Activated CD4-positive, alpha-beta T cell treated with anti-CD3 and anti-CD28 coated beads for 36 hours (primary cell): ENCODE measurements at regions not wholly inside any gene's neighbourhood (a gene's known extent, or its start where the extent isn't known, plus 50 kb on each side); places are given as distances from the start of the nearest gene placed in this dataset.
"Not testable (repeated sequence)": the region's sequence is repeated elsewhere in the genome, so short reads cannot be mapped to it uniquely, and the experiment has no call there.

Experiments used
- ATAC-seq: fragments of 200-7000 bp; cut with Tn5 transposase; one replicate; pipeline ENCODE4 v1.10.0; 2021; ENCODE audit warnings: mild to moderate bottlenecking, moderate library complexity
- CTCF ChIA-PET: fragments of 350-600 bp; sonication (Branson Sonifier 250); formaldehyde crosslinking; loops from one replicate; lab custom pipeline; 2021; ENCODE audit warnings: antibody characterized with exemption; lab: Charles Lee
- POLR2A ChIA-PET: fragments of 350-600 bp; sonication (Branson Sonifier 250); formaldehyde crosslinking; loops from one replicate; lab custom pipeline; 2021; ENCODE audit warnings: antibody characterized with exemption, inconsistent platforms; lab: Charles Lee
- DNase-seq: peaks from one replicate; pipeline ENCODE4 v3.0.0-alpha.2; 2020
- H3K27ac Mint-ChIP-seq: one replicate; pipeline ENCODE4 v1.8.0; 2021; ENCODE audit warnings: mixed read lengths
- H3K27me3 Mint-ChIP-seq: one replicate; pipeline ENCODE4 v1.8.0; 2021; ENCODE audit warnings: mixed read lengths
- H3K36me3 Mint-ChIP-seq: one replicate; pipeline ENCODE4 v1.8.0; 2021; ENCODE audit warnings: low read depth, mixed read lengths
- H3K4me1 Mint-ChIP-seq: one replicate; pipeline ENCODE4 v1.8.0; 2021; ENCODE audit warnings: mixed read lengths
- H3K4me3 Mint-ChIP-seq: one replicate; pipeline ENCODE4 v1.8.0; 2021; ENCODE audit warnings: mild to moderate bottlenecking, moderate library complexity, mixed read lengths
- H3K9me3 Mint-ChIP-seq: one replicate; pipeline ENCODE4 v1.8.0; 2021; ENCODE audit warnings: low read depth, mixed read lengths
- intact Hi-C, 2 experiments: fragments of 100-400 bp; cut with DNase I in 1 of 2; cut with micrococcal nuclease in 1 of 2; formaldehyde crosslinking; loops; one replicate each; pipeline versions ENCODE4 v1.14.2 to v1.15.1; 2022 to 2024; cut with DNase I, micrococcal nuclease

GRCh38 chr3:150327678-150328653, 80.1 kb upstream of the TSC22D2 start:
- ChIA-PET POLR2A (no interaction called here), CTCF (no interaction called here)

GRCh38 chr3:150324788-150325187, 83.3 kb upstream of the TSC22D2 start:
- ATAC-seq (no peak), DNase-seq (no peak)
- Mint-ChIP-seq H3K4me3 (no peak overlapping the region), H3K27me3 (peaks cover 18% of the 10 kb centered on the region), H3K27ac (no peak overlapping the region), H3K9me3 (no peaks in the 10 kb centered on the region), H3K36me3 (no peaks in the 10 kb centered on the region), H3K4me1 (peaks cover 4% of the 10 kb centered on the region)
- POLR2A ChIA-PET = no interaction called here
- intact Hi-C loops = no loop called here
- CTCF ChIA-PET = interaction anchor here (0.8 to 0.9 kb wide), 3 partner anchors 8 to 9 kb away, joined by 3 to 5 read pairs (median 5); no protein-coding TSS in a partner anchor

More at GRCh38 chr3:150327678-150328653, 80.1 kb upstream of the TSC22D2 start:
- H3K27me3 Mint-ChIP-seq = peaks cover 14% of the 10 kb centered on the region
- no peak for DNase-seq
- no peak overlapping the region for H3K27ac Mint-ChIP-seq
- H3K4me1 Mint-ChIP-seq = peaks cover 5% of the 10 kb centered on the region
- no peaks in the 10 kb centered on the region for H3K36me3 Mint-ChIP-seq
- no peak overlapping the region for H3K4me3 Mint-ChIP-seq
- H3K9me3 Mint-ChIP-seq = no peaks in the 10 kb centered on the region
- intact Hi-C loops = loop anchor here in 1 of 2 experiments (2.0 kb wide), 1 partner anchor 31 kb away; no protein-coding TSS in a partner anchor
- ATAC-seq = no peak

- no peak for DNase-seq
- Mint-ChIP-seq H3K4me1 (no peaks in the 10 kb centered on the region), H3K27ac (no peak overlapping the region), H3K36me3 (no peaks in the 10 kb centered on the region), H3K9me3 (no peaks in the 10 kb centered on the region), H3K27me3 (peaks cover 16% of the 10 kb centered on the region), H3K4me3 (no peak overlapping the region)
- intact Hi-C loops = no loop called here
- CTCF ChIA-PET = interaction anchor here (0.8 kb wide), 2 partner anchors 8 to 9 kb away, joined by 3 to 5 read pairs; no protein-coding TSS in a partner anchor
- POLR2A ChIA-PET = no interaction called here
- ATAC-seq = no peak
These were observed 83.9 kb upstream of the TSC22D2 start for GRCh38 chr3:150324245-150324644.

GRCh38 chr3:150323770-150324169, 84.3 kb upstream of the TSC22D2 start:
- intact Hi-C loops = no loop called here
- ATAC-seq (no peak), DNase-seq (no peak)
- ChIA-PET POLR2A (no interaction called here), CTCF (interaction anchor here (0.8 kb wide), 1 partner anchor 9 kb away, joined by 5 read pairs; no protein-coding TSS in a partner anchor)
- Mint-ChIP-seq H3K27me3 (peaks cover 16% of the 10 kb centered on the region), H3K27ac (no peak overlapping the region), H3K36me3 (no peaks in the 10 kb centered on the region), H3K4me3 (no peak overlapping the region), H3K4me1 (no peaks in the 10 kb centered on the region), H3K9me3 (no peaks in the 10 kb centered on the region)

GRCh38 chr3:150323091-150323490, 85.0 kb upstream of the TSC22D2 start:
- H3K4me3 Mint-ChIP-seq, POLR2A ChIA-PET: not testable (repeated sequence)

GRCh38 chr3:150320971-150321370, 87.1 kb upstream of the TSC22D2 start:
- DNase-seq, H3K4me3 Mint-ChIP-seq, CTCF ChIA-PET, ATAC-seq, H3K4me1 Mint-ChIP-seq, H3K9me3 Mint-ChIP-seq, H3K36me3 Mint-ChIP-seq, intact Hi-C loops, POLR2A ChIA-PET, H3K27ac Mint-ChIP-seq: not testable (repeated sequence)
- H3K27me3 Mint-ChIP-seq = peaks cover 13% of the 10 kb centered on the region

More at GRCh38 chr3:150323091-150323490, 85.0 kb upstream of the TSC22D2 start:
- ATAC-seq, H3K4me1 Mint-ChIP-seq, H3K27ac Mint-ChIP-seq, H3K9me3 Mint-ChIP-seq, intact Hi-C loops, H3K36me3 Mint-ChIP-seq, CTCF ChIA-PET, DNase-seq: not testable (repeated sequence)
- peaks cover 15% of the 10 kb centered on the region for H3K27me3 Mint-ChIP-seq

GRCh38 chr3:150319900-150320299, 88.2 kb upstream of the TSC22D2 start:
- POLR2A ChIA-PET = no interaction called here
- no peaks in the 10 kb centered on the region for H3K36me3 Mint-ChIP-seq
- DNase-seq (peak; percentile 6), ATAC-seq (peak; percentile 80)
- H3K9me3 Mint-ChIP-seq = no peaks in the 10 kb centered on the region
- no peaks in the 10 kb centered on the region for H3K4me1 Mint-ChIP-seq
- H3K27ac Mint-ChIP-seq = no peak overlapping the region
- intact Hi-C loops = no loop called here
- H3K27me3 Mint-ChIP-seq = peaks cover 13% of the 10 kb centered on the region
- CTCF ChIA-PET = no interaction called here
- H3K4me3 Mint-ChIP-seq = no peak overlapping the region

GRCh38 chr3:150317469-150317868, 90.6 kb upstream of the TSC22D2 start:
- CTCF ChIA-PET = interaction anchor here (1.5 kb wide), 1 partner anchor 178 kb away, joined by 6 read pairs; no protein-coding TSS in a partner anchor
- DNase-seq (no peak), ATAC-seq (no peak)
- H3K27me3 Mint-ChIP-seq = peaks cover 12% of the 10 kb centered on the region
- POLR2A ChIA-PET = no interaction called here
- intact Hi-C loops = no loop called here
- H3K9me3 Mint-ChIP-seq = no peaks in the 10 kb centered on the region
- H3K4me1 Mint-ChIP-seq = no peaks in the 10 kb centered on the region
- H3K27ac Mint-ChIP-seq = no peak overlapping the region
- no peaks in the 10 kb centered on the region for H3K36me3 Mint-ChIP-seq
- H3K4me3 Mint-ChIP-seq = no peak overlapping the region

- H3K4me3 Mint-ChIP-seq = no peak overlapping the region
- POLR2A ChIA-PET = interaction anchor here (0.6 kb wide), 1 partner anchor 143 kb away, joined by 3 read pairs; no protein-coding TSS in a partner anchor
These were observed 92.4 kb upstream of the TSC22D2 start for GRCh38 chr3:150315721-150316120.

GRCh38 chr3:150314248-150315004, 93.7 kb upstream of the TSC22D2 start:
- DNase-seq (no peak), ATAC-seq (no peak)
- H3K4me1 Mint-ChIP-seq = no peaks in the 10 kb centered on the region
- H3K27me3 Mint-ChIP-seq = peaks cover 12% of the 10 kb centered on the region
- H3K36me3 Mint-ChIP-seq = no peaks in the 10 kb centered on the region
- no peak overlapping the region for H3K27ac Mint-ChIP-seq
- POLR2A ChIA-PET = interaction anchor here (0.6 kb wide), 1 partner anchor 25 kb away, joined by 3 read pairs; no protein-coding TSS in a partner anchor
- intact Hi-C loops = no loop called here
- H3K9me3 Mint-ChIP-seq = no peaks in the 10 kb centered on the region
- H3K4me3 Mint-ChIP-seq = no peak overlapping the region
- CTCF ChIA-PET = interaction anchor here (0.7 to 2.4 kb wide), 4 partner anchors 10 to 180 kb away, joined by 3 to 9 read pairs (median 4); no protein-coding TSS in a partner anchor

More at GRCh38 chr3:150315721-150316120, 92.4 kb upstream of the TSC22D2 start:
- no peaks in the 10 kb centered on the region for H3K4me1 Mint-ChIP-seq
- H3K27ac Mint-ChIP-seq = no peak overlapping the region
- ATAC-seq = no peak
- peaks cover 12% of the 10 kb centered on the region for H3K27me3 Mint-ChIP-seq
- no peak for DNase-seq
- CTCF ChIA-PET = interaction anchor here (0.7 to 2.4 kb wide), 5 partner anchors 9 to 94 kb away, joined by 3 to 9 read pairs (median 5); no protein-coding TSS in a partner anchor
- no peaks in the 10 kb centered on the region for H3K36me3 Mint-ChIP-seq
- H3K9me3 Mint-ChIP-seq = no peaks in the 10 kb centered on the region
- intact Hi-C loops = no loop called here
